ENCODE measurements at regions not wholly inside any gene's neighbourhood (a gene's known extent, or its start where the extent isn't known, plus 50 kb on each side); places are given as distances from the start of the nearest gene placed in this dataset.
"Not testable (repeated sequence)": the region's sequence is repeated elsewhere in the genome, so short reads cannot be mapped to it uniquely, and the experiment has no call there.

- DNase-seq (ENCODE audit: low read depth): no peak
Observed at GRCh38 chr7:89772276-89772675, 382.0 kb upstream of the STEAP1 start.

- no peak for DNase-seq (ENCODE audit: low read depth)
Observed at GRCh38 chr7:89773611-89774010, 380.7 kb upstream of the STEAP1 start.

- no peak for DNase-seq (ENCODE audit: low read depth)
Observed at GRCh38 chr7:89775459-89775858, 378.8 kb upstream of the STEAP1 start.

DNA sequence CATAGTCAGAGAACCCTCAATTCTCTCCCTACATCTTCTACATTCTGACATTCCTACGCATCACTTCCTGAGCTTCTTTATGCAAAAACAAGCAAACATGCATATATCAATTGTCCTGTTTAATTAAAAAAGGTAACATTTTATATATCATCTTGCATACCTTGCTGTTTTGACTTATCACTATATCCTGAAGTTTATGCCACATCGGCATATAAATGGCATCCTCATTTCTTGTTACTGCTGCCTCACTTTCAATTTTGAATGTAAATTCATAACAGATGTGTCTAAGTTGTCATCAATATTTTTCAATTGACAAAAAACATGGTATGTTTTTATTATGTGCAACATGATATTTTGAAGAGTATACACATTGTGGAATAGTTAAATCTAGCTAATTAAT lies 377.3 kb upstream of the STEAP1 start:
- no peak for DNase-seq (ENCODE audit: low read depth)

DNA sequence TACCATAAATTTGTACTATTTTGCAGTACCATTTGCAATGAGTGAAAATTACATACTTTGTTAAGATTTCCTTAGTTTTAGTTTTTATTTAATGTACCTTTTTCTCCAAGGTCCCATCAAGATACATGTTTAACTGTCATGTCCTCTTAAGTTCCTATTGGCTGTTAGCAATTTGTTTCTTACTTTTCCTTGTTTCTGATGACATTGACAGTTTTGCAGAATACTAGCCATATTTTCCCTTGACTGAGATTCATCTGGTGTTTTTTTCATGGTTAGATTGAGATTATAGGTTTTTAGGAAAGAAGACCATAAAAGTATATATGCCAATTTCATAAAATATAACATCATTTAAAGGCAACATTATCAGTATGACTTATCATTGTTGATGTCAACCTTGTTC lies 376.8 kb upstream of the STEAP1 start:
- no peak for DNase-seq (ENCODE audit: low read depth)

DNA sequence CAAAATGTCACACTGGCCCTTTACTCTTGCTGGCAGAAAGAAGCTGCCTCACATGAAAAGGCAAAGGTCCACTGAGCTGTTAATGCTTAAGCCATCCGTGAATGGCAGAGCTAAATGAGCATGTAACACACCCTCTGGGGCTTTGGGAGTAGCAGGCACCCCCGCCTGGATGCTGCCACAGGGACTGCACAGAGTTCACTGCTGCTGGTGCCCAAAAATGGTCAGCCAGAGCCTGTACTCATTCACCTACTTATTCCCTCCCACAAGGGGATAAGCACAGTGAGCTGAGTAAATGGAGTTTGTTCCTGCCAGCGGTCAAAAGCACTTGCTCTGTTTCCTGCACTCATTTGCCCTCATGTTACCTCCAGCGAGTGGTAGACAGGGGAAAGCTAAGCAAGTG lies 374.0 kb upstream of the STEAP1 start:
- no peak for DNase-seq (ENCODE audit: low read depth)

DNA sequence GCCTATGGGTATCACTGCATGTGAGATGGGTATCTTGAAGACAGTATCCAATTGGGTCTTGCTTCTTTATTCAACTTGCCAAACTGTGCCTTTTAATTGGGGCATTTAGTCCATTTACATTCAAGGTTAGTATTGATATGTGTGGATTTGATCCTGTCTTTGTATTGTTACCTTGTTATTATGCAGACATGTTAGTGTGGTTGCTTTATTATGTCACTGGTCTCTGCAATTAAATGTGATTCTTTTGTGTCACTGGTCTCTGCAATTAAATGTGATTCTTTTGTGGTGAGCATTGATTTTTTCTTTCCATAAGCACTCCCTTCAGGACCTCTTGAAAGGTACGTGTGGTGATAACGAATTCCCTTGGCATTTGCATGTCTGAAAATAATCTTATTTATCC lies 357.8 kb upstream of the STEAP1 start:
- no peak for DNase-seq (ENCODE audit: low read depth)

GRCh38 chr7:89797965-89798598 lies 356.2 kb upstream of the STEAP1 start:
- no peak for DNase-seq (ENCODE audit: low read depth)

DNA sequence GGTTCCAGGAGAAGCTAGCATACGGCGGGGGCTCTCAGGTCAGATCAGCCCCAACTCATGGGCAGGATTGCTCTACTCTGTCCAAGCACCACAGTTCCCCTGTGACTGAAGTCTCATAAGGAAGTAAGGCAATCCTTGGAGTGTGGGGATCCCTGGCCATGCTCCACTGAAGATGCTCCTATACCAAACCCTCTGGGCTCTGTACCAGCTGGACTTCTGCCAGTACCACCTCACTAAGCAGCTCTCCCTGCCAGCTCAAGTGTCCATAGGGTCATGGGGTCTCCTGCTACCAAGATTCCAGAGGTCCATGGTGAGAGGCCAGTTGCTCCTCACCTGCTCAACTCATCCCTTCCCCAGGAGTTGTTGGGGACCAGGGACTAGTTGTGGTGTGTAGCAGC lies 355.7 kb upstream of the STEAP1 start:
- DNase-seq (ENCODE audit: low read depth): no peak

DNA sequence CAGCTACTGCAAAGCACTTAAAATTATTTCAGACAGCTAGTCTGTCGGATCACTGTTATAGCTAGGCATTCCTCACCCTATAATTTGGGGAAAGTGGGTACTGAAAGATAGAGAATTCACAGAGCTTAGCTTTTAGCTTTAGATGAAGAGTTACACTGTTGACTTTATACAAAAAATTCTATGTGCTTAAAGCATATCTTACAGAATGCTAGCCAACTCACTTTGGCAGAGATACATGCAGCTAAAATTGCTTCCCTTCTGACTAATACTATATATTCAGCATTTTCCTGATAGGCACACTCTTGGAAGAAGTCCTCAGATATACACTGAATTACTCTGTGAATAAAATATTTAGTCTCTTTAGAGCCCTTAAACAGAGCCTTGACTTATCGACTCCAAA lies 353.5 kb upstream of the STEAP1 start:
- no peak for DNase-seq (ENCODE audit: low read depth)

DNA sequence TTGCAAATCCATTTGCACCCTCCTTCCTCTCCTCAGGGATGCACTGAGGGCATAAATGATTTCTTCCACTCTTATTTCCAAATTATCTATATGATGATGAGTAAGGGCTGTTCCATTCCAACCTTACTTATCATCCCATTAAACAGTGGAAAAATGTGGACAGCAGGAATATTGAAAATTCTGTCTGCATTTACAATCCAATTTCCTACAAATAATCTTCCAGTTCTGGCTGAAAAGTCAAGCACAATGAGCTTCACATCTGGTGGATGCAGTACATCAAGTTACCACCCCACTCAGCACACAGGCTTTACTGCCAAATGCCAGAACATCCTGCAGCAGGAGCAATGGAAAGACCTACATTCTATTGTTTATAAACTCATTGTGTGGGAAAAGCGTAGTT lies 345.0 kb upstream of the STEAP1 start:
- no peak for DNase-seq (ENCODE audit: low read depth)

- no peak for DNase-seq (ENCODE audit: low read depth)
Observed at GRCh38 chr7:89813081-89813480, 341.2 kb upstream of the STEAP1 start.

- no peak for DNase-seq (ENCODE audit: low read depth)
Observed at GRCh38 chr7:89826121-89826520, 328.1 kb upstream of the STEAP1 start.

DNA sequence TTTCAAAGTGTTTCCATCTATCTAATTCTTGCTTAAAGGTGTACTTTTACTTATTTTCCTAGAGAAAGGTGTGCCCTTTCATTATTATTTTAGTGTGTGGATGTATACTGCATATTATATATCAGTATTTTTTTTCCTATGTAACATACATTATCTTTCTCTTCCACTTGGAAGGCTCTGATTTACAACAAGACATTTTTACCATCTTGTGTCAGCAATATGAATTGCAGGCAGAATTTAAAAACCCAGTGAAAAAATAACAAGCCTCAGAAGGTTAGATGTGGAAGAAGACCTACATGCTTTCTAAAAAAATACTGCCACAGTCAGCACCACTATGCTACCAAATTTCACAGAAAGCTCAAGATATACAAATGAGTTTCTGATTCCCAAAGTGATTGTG lies 327.7 kb upstream of the STEAP1 start:
- DNase-seq (ENCODE audit: low read depth): no peak

GRCh38 chr7:89837515-89837914 lies 316.8 kb upstream of the STEAP1 start:
- DNase-seq (ENCODE audit: low read depth): peak; percentile 0

DNA sequence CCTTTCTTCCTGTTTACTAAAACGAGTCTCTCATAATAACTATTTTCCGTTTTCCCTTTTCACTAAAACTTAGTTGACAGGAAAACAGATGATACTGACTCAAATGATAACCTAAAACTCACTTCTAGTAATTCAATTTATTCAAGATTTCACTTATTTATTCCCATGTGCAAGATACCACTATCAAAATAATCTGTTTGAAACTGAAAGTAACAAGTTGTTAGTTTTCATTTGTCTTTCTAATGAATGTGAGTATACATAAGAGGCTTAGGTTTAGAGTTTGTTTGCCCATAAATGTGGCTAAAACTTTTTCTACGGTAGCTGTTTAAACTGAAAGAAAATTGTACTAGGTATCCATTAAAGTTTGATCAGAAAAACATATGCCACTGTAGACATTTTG lies 314.9 kb upstream of the STEAP1 start:
- DNase-seq (ENCODE audit: low read depth): no peak

DNA sequence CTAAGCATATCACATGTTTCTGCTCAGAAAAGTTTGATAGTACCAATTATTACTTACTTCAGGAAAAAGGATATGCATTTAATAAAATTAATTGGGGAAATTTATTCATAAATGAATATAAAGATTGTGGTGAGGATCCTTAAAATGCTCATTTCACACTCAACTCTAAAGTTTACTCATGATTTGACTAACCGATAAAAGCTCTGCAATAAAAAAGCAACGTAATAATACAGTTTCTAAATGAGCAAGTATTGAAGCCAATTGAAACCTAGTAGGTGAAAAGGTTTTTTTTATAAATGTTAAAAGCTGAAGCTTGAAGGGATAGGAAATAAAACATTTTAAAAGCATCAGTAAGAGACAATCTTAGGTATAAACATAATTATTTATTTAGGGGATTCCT lies 308.3 kb upstream of the STEAP1 start:
- no peak for DNase-seq (ENCODE audit: low read depth)

GRCh38 chr7:89849052-89849451 lies 305.2 kb upstream of the STEAP1 start:
- no peak for DNase-seq (ENCODE audit: low read depth)

- DNase-seq (ENCODE audit: low read depth): not testable (repeated sequence)
Observed at GRCh38 chr7:89857053-89857452, 297.2 kb upstream of the STEAP1 start.

DNA sequence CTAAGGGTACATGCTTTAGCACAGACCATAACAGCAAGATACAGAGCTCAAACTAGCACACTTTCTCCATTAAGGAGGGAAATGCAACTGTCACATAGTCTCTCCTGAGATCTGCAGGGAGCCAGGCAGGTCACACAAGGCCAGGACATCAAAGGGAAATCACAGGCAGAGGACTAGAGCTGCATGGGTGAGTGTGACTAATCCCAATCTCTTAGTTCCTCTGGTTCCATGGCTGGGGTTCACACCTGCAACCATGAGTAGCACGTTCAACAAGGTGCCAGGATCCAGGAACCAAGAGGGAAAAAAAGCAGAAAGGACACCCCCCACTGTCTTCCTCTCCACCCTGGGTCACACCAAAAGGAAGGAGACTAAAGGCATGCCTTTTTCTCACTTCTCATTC lies 296.5 kb upstream of the STEAP1 start:
- no peak for DNase-seq (ENCODE audit: low read depth)

DNA sequence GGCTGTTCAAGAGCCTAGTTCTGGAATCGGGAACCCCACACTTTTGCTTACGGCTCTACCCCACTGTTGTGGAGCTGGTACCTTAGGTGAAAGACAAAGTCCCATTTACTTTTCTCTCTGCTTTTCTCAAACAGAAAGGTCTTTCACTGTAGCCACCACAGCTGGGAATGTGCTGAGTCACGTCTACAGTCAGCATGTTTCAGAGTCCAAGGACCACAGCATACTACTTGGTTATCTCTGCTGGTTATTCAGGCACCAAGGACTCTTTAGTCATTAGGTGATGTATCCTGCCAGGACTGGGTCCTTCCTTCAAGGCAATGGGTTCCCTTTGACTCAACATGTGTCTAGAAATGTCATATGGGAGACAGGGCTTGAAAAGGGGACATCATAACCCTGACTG lies 266.8 kb upstream of the STEAP1 start:
- peak; percentile 2 for DNase-seq (ENCODE audit: low read depth)

GRCh38 chr7:89908736-89909135 lies 245.5 kb upstream of the STEAP1 start:
- no peak for DNase-seq (ENCODE audit: low read depth)

DNA sequence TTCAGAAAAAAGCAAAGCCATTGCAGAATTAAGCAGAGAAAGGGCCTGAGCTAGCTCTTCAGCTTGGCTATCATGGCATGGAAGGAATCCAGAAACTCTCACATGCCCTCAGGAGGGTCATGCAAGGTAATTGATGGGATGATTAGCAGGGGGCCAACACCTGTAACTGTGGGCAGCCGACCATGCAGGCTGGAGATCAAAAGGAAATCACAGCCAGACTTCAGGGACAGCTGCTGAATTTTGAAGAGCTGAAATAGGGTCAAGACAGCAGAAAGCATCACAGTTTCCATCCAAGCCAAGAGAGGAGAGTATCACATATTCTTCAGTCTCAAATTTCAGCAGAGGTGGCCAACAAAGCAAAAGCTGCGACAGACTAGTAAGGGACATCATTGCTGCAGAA lies 239.6 kb upstream of the STEAP1 start:
- no peak for DNase-seq (ENCODE audit: low read depth)

DNA sequence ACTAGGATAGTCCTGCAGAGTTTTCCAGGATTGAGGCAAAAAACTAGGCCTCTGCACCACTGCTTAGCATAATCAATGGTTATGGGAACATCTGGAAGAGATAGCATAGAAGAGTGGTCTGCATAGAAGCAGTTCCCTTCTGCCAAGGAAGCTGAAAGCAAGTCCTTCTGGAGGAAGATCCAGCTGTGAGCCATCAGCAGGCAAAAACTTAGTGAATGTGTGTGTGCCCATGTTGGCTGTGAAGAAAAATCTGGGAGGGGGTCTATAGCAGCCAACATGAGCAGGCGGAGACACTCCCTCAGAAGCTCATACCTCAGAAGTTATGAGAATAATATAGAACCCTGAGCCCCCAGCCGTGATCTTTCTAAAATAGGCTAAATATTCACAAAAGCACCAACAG lies 228.1 kb upstream of the STEAP1 start:
- no peak for DNase-seq (ENCODE audit: low read depth)

- no peak for DNase-seq (ENCODE audit: low read depth)
Observed at GRCh38 chr7:89926701-89927100, 227.6 kb upstream of the STEAP1 start.

Measured in EH (cell line).